GM12875 (cell line): ENCODE measurements at regions not wholly inside any gene's neighbourhood (a gene's known extent, or its start where the extent isn't known, plus 50 kb on each side); places are given as distances from the start of the nearest gene placed in this dataset.

Experiments
- H3K4me3 ChIP-seq: one replicate; pipeline ENCODE4 v1.5.1; 2011; ENCODE audit warnings: low read depth, low read length, control low read depth
- CTCF ChIP-seq: IDR thresholded peaks from 2 replicates; pipeline ENCODE4 v1.5.1; 2011; ENCODE audit warnings: low read depth, mild to moderate bottlenecking, control low read depth, inconsistent platforms, low read length, moderate library complexity, borderline replicate concordance; ENCODE audit not compliant: insufficient read depth

GRCh38 chr2:123073371-123073770 lies 951.7 kb upstream of the CNTNAP5 start:
- no peak for TF ChIP-seq CTCF
- H3K4me3 ChIP-seq = no peak overlapping the region

- no peak for TF ChIP-seq CTCF
- H3K4me3 ChIP-seq = no peak overlapping the region
Measured at GRCh38 chr2:123073956-123074355, 951.1 kb upstream of the CNTNAP5 start.

DNA sequence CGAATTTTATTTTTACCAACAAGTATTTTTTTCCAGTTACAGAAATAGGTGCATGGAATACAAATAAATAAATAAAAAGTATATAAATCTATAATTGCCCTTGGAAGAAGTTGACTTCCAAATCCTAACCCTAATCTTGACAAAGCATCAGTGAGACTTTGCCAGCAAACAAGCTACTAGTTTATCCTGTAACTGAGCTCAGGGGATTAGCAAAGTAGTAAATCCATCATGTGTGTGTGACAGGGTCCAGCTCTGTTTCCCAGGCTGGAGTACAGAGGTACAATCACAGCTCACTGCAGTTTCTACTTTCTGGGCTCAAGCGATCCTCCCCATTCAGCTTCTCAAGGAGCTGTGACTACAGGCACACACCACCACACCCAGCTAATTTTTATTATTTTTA lies 948.0 kb upstream of the CNTNAP5 start:
- H3K4me3 ChIP-seq = no peak overlapping the region
- TF ChIP-seq CTCF = no peak

- TF ChIP-seq CTCF = no peak
- H3K4me3 ChIP-seq = no peak overlapping the region
Measured at GRCh38 chr2:123080331-123080730, 944.8 kb upstream of the CNTNAP5 start.

GRCh38 chr2:123085484-123085883 lies 939.6 kb upstream of the CNTNAP5 start:
- H3K4me3 ChIP-seq = no peak overlapping the region

GRCh38 chr2:123086613-123087385 lies 938.3 kb upstream of the CNTNAP5 start:
- H3K4me3 ChIP-seq = no peak overlapping the region
- TF ChIP-seq CTCF = no peak

More at GRCh38 chr2:123085484-123085883, 939.6 kb upstream of the CNTNAP5 start:
- no peak for TF ChIP-seq CTCF

DNA sequence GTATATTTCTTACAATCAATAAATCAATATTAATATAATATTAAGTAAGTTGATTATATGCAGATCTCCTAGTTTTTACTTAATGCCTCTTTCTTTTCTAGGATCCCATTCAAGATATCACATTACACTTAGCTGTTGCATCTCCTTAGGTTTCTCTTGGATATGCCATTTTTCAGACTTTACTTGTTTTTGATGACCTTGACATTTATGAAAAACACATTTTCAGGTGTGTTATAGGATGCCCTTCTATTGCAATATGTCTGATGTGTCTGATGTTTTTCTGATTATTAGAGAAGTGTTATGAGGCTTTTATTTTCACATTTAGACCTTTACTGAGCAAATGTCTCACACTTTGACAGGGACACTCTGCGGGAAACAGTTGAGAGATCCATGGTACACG lies 933.6 kb upstream of the CNTNAP5 start:
- TF ChIP-seq CTCF = no peak
- H3K4me3 ChIP-seq = no peak overlapping the region
